Stimulated activated naive CD8-positive, alpha-beta T cell treated with anti-CD3 and anti-CD28 coated beads, Interleukin-15, Interleukin-2, amounts not matched to agents 100 U/mL and 50 U/mL, for 24 hours (primary cell): ENCODE measurements at regions not wholly inside any gene's neighbourhood (a gene's known extent, or its start where the extent isn't known, plus 50 kb on each side); places are given as distances from the start of the nearest gene placed in this dataset.

ENCODE experiments used
- ATAC-seq: fragments of 150-1000 bp; cut with Tn5 transposase; one replicate; pipeline ENCODE4 v1.10.0; 2021
- DNase-seq: peaks from one replicate; pipeline ENCODE4 v3.0.0; 2021

DNA sequence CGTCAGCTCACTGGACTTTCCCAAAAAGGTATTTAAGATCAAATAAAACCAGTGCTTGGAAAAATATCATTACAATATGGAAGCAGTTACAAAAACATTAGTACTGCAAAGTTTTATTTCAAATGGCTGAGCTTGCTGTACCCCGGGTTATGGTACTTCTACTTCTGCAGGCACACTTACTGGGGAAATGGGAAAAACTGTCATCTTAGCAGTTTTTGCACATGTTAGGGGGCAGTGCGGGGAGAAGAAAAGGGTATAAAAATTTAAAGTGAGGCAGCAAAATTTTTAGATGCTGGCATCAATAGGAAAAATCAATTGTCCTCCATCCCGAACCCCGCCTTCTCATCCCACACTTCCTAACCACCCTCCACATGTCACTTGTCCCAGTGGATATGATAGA, 133.4 kb downstream of the ATG4C start:
- no peak for ATAC-seq
- DNase-seq = no peak

- DNase-seq (no peak), ATAC-seq (no peak)
Observed at GRCh38 chr1:62917805-62918204, 133.9 kb downstream of the ATG4C start.

GRCh38 chr1:62918700-62919099, 134.8 kb downstream of the ATG4C start:
- no peak for DNase-seq

DNA sequence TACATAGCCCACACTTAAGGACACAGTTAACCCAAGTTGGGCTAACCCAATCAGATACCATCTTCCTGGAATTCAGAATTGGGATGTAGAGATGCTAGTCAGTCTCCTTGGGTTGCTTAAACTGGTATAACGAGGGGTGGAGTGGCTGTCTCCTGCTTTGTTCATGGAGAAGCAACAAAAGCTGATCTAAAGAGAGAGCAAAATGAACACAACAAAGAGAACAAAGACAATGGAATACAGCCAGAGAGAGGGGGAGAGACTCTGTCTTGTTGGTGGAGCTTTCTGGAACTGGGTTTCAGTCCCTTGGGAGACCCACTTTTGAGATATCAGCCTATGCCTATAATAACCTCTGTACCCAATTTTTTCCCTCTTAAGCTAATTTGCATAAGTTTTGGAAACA, 138.1 kb downstream of the ATG4C start:
- no peak for DNase-seq
- no peak for ATAC-seq

More at GRCh38 chr1:62918700-62919099, 134.8 kb downstream of the ATG4C start:
- ATAC-seq = no peak

- ATAC-seq (no peak), DNase-seq (no peak)
Observed at GRCh38 chr1:62924983-62925790, 141.3 kb downstream of the ATG4C start.

DNA sequence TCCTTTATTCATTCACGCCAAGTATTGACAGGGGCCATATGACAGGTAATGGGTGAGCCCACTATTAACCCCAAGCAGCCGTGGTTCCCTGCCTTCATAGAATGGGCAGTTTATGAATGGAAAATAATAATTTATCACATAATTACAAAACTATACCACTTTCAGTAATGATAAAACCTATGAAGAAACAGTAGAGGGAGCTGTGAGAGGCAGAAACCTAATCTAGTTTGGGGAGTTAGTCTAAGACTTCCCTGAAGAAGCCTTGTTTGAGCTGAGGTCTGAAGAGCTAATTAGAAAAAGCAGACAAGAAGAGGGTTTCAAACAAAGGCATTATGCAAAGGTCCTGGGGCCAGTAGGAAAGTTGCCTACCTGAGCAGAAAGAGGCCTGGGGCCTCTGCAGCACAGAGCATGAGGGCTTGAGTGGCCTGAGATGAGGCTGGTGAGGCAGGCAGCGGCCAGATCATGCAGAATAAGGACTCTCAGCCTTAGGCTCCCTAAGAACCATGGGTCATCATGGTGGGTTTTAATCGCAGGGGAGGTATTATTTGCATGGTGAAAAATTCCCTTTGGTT, 142.8 kb downstream of the ATG4C start:
- ATAC-seq (no peak), DNase-seq (no peak)

DNA sequence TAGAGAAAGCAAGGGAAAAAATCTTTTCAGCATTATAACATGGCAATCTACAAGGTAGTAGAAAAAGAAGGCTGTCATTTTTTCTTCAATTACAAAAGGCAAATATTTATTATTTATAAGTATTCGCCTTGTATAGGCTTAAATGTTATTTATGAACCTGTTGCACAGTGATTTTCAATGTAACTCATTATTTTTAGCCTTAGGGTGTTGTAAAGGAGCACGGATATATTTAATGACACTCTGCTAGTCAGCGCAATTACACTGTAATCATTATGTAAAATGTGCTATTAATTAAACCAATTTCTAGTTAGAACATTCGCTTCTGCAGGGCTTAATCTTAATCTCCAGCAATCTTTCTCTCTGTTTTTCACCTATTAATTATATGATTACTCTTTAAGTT, 145.0 kb downstream of the ATG4C start:
- DNase-seq (no peak), ATAC-seq (no peak)

- no peak for DNase-seq
- no peak for ATAC-seq
Observed at GRCh38 chr1:62937634-62938296, 153.8 kb downstream of the ATG4C start.

DNA sequence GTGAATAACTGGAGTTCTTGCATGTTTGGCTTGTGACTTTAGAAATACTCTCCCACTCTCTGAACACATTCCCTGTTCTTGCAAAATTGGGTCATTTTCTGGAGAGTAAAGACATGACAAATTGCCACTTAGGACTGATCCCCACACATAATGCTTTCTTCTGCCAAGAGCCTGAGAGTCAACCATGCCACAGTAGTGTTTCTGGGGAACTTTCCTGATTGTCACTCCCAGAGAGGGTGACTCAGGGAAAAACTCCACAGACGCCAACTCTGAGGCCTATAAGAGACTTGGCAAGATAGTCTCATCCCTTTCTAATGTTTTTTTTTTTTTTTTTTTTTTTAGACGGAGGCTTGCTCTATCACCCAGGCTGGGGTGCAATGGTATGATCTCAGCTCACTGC, 157.8 kb downstream of the ATG4C start:
- ATAC-seq = no peak

GRCh38 chr1:62946511-62946910, 162.6 kb downstream of the ATG4C start:
- DNase-seq = no peak
- ATAC-seq = no peak

More for the DNA sequence above, 157.8 kb downstream of the ATG4C start:
- DNase-seq = no peak

- ATAC-seq (no peak), DNase-seq (no peak)
Observed at GRCh38 chr1:62951428-62951827, 167.5 kb downstream of the ATG4C start.

DNA sequence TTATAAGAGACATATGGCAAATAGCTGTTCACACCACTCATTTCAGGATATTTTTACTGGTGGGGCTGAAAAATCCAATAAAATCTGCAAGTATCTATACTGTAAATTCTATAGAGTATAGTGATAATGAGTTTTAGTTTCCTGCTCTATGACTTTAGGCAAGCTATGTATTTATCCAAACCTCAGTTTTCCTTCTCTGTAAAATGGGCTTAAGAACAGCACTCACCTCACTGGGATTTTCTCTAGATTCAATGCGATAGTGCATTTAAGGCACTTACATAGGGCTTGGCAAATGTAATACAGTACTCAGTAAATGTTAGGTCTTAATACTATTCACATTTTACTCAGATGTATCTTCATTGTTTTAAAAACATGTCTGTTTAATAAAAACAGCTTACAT, 168.7 kb downstream of the ATG4C start:
- no peak for ATAC-seq
- no peak for DNase-seq

DNA sequence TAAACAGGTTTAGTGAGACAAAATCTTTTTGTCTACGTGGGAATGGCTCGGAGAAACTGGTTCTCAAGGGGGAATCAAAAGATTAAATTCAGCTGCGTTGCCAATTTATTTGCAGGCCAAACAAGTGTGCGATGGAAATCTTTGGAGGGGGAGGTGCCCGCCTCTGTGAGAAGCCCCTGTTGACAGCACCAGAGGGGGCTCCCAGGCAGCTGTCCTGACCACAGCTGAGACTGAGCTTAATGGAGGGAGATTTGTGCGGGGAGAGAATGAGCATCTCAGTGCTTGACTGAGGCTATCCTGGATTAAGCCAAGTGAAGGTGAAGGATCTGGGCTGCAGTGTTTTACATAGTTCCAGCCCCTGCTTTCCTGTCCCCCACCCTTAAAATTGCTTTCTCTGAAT, 169.7 kb downstream of the ATG4C start:
- ATAC-seq (no peak), DNase-seq (no peak)

- DNase-seq (no peak), ATAC-seq (no peak)
Observed at GRCh38 chr1:62954758-62955157, 170.8 kb downstream of the ATG4C start.

- ATAC-seq = no peak
- DNase-seq = no peak
Observed at GRCh38 chr1:62955666-62956065, 171.7 kb downstream of the ATG4C start.

DNA sequence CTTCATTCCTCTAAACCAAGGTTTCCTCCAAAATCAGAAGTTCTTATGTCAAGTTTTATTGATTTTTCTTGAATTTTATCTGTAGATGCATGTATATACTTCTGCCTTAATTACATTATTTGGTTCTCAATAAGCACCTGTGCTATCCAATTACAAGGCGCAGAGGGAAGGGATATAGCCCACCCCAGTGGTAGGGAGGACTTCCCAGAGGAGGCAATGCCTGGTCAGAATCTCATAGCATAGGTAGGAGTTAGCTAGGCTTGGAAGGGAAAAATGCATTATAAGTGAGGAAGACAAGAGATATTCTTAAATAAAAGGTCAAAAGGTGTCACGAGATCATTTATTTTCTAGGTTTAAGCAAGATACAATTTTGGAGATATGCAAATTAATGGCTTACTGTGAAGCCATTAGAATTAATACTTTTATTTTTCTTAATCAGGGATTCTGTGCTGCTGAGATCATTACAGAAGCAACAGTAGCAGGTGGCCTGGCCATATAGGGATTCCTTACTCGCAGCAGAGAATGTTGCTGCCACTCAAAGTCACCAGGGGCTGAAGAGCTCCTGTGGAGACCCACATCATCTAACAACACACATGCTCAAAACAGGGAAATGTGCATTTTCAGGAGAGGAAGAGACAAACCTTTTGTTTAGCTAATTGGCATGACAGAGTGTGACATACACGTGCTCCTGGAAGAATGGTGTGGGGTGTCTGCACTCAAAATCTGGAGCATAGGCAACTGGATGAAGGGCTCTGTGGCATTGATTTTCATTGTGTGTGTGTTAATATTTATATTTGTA, 178.3 kb downstream of the ATG4C start:
- DNase-seq (no peak), ATAC-seq (no peak)

GRCh38 chr1:62962901-62963776, 179.2 kb downstream of the ATG4C start:
- ATAC-seq = peak; percentile 65
- peak; percentile 30 for DNase-seq

DNA sequence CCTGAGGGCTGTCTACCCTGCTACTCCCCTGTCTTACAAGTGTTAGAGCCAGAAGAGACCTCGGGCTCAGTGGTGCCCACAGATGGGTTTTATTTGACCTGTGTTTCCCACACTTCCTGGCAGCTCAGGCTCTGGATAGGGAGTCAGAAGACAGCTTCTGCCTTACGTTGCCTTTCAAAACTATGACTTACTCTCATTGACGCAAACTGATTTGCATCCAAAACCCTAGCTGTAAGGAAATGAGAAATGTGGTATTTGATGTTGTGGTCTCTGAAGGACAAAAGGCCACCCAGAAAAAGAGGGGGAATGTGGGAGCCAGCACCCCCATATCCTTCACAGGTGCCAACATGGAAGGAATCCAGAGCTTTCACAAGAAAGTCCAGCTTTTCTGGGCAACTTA, 180.2 kb downstream of the ATG4C start:
- no peak for DNase-seq
- no peak for ATAC-seq

DNA sequence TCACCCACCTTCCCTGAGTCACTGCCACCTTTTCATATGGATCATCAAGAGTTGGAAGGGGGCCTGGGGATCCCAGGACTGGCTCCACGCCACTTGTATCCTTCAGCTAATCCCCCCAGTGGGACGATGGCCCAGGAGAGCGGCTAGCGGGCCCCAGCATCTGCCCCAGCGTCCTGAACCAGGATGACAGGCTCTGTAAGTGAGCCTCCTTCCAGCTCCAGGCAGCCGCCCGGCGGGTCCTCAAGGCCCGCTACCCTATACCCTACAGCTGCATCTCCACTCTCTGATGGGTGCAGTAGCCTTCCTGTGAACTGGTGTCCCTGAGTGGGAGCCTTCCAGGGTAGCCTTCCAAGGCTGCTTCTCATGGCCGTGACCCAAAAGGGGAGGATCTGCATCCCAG, 183.1 kb downstream of the ATG4C start:
- ATAC-seq = no peak

GRCh38 chr1:62977366-62977765, 193.4 kb downstream of the ATG4C start:
- DNase-seq = no peak
- no peak for ATAC-seq

More for the DNA sequence above, 183.1 kb downstream of the ATG4C start:
- DNase-seq = no peak

DNA sequence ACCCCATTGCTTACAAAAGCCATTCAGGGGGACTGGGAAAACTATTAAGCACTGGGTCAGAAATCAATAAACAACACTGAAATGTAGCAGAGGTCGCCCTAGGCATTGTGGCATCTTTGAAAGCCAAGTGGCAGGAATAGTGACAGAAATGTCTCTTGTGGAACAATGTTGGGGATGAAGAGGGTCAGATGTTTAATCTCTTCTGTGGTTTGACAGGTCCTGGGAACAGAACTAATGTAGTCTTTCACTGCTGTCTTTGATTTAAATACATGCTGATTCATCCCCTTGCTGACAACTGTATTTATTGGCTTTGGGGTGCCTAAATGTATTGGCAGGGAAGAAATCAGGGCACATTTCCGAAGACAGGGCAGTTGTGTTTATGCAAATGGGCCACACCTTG, 194.8 kb downstream of the ATG4C start:
- DNase-seq (no peak), ATAC-seq (no peak)

GRCh38 chr1:62981434-62981833, 197.5 kb downstream of the ATG4C start:
- DNase-seq (no peak), ATAC-seq (no peak)
